ENCODE measurements at regions not wholly inside any gene's neighbourhood (a gene's known extent, or its start where the extent isn't known, plus 50 kb on each side); places are given as distances from the start of the nearest gene placed in this dataset.

DNA sequence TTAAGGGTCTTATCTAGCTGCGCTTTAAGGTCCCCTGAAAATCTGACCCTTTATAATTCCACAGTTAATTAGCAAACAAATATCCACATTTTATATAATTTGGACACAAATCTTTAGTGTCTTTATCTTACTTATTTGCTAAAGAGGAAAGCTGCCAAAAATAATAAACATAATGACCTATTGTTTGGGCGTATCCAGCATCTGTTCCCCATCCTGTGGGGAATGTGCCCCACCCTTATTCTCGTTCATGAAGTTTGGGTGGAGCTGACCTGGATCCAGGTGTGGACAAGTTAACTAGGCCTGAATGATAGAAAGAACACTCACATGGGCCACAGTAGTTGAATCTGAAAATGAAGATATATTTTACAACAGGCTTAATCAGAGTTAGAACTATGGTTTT, 218.3 kb downstream of the CRPPA start:
- TF ChIP-seq POLR2A (IDR thresholded peaks at IDR 0.05), result no peak
- TF ChIP-seq, protein P1, sequence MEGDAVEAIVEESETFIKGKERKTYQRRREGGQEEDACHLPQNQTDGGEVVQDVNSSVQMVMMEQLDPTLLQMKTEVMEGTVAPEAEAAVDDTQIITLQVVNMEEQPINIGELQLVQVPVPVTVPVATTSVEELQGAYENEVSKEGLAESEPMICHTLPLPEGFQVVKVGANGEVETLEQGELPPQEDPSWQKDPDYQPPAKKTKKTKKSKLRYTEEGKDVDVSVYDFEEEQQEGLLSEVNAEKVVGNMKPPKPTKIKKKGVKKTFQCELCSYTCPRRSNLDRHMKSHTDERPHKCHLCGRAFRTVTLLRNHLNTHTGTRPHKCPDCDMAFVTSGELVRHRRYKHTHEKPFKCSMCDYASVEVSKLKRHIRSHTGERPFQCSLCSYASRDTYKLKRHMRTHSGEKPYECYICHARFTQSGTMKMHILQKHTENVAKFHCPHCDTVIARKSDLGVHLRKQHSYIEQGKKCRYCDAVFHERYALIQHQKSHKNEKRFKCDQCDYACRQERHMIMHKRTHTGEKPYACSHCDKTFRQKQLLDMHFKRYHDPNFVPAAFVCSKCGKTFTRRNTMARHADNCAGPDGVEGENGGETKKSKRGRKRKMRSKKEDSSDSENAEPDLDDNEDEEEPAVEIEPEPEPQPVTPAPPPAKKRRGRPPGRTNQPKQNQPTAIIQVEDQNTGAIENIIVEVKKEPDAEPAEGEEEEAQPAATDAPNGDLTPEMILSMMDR (IDR thresholded peaks at IDR 0.05), result no peak
